ENCODE measurements at regions not wholly inside any gene's neighbourhood (a gene's known extent, or its start where the extent isn't known, plus 50 kb on each side); places are given as distances from the start of the nearest gene placed in this dataset.

GRCh38 chr2:186101616-186102015 is 363.0 kb downstream of the FSIP2 start:
- Histone ChIP-seq H3K27me3 (no peaks in the 10 kb centered on the region), H3K4me1 (no peaks in the 10 kb centered on the region), H3K4me3 (ENCODE audit: low read depth, low read length) (no peak overlapping the region), H3K36me3 (no peaks in the 10 kb centered on the region), H3K9me3 (no peaks in the 10 kb centered on the region)
- DNase-seq = no peak
- no peak for TF ChIP-seq CTCF (IDR thresholded peaks at IDR 0.05; ENCODE audit: low read depth, low read length)

- H3K27me3 ChIP-seq = no peaks in the 10 kb centered on the region
- H3K4me1 ChIP-seq = no peaks in the 10 kb centered on the region
- TF ChIP-seq CTCF (IDR thresholded peaks at IDR 0.05; ENCODE audit: low read depth, low read length) = no peak
- no peak overlapping the region for H3K4me3 ChIP-seq (ENCODE audit: low read depth, low read length)
- no peaks in the 10 kb centered on the region for H3K36me3 ChIP-seq
- DNase-seq = no peak
- no peaks in the 10 kb centered on the region for H3K9me3 ChIP-seq
Observed at GRCh38 chr2:186103276-186103675, 364.7 kb downstream of the FSIP2 start.

GRCh38 chr2:186105016-186105724 is 366.6 kb downstream of the FSIP2 start:
- Histone ChIP-seq H3K36me3 (no peaks in the 10 kb centered on the region), H3K4me3 (ENCODE audit: low read depth, low read length) (no peak overlapping the region), H3K4me1 (no peaks in the 10 kb centered on the region), H3K9me3 (no peaks in the 10 kb centered on the region), H3K27me3 (no peaks in the 10 kb centered on the region)
- DNase-seq = no peak
- TF ChIP-seq CTCF (IDR thresholded peaks at IDR 0.05; ENCODE audit: low read depth, low read length) = no peak

- H3K4me1 ChIP-seq = no peaks in the 10 kb centered on the region
- no peaks in the 10 kb centered on the region for H3K27me3 ChIP-seq
- no peaks in the 10 kb centered on the region for H3K9me3 ChIP-seq
- H3K4me3 ChIP-seq (ENCODE audit: low read depth, low read length) = no peak overlapping the region
- H3K36me3 ChIP-seq = no peaks in the 10 kb centered on the region
- DNase-seq = no peak
- no peak for TF ChIP-seq CTCF (IDR thresholded peaks at IDR 0.05; ENCODE audit: low read depth, low read length)
Observed at GRCh38 chr2:186108470-186108869, 369.9 kb downstream of the FSIP2 start.

GRCh38 chr2:186113284-186113683 is 372.8 kb upstream of the ZC3H15 start:
- Histone ChIP-seq H3K4me1 (no peaks in the 10 kb centered on the region), H3K4me3 (ENCODE audit: low read depth, low read length) (no peak overlapping the region), H3K27me3 (no peaks in the 10 kb centered on the region), H3K36me3 (no peaks in the 10 kb centered on the region), H3K9me3 (no peaks in the 10 kb centered on the region)
- no peak for DNase-seq
- no peak for TF ChIP-seq CTCF (IDR thresholded peaks at IDR 0.05; ENCODE audit: low read depth, low read length)

GRCh38 chr2:186125156-186125555 is 360.9 kb upstream of the ZC3H15 start:
- no peaks in the 10 kb centered on the region for H3K36me3 ChIP-seq
- no peak for DNase-seq
- H3K4me3 ChIP-seq (ENCODE audit: low read depth, low read length) = no peak overlapping the region
- H3K27me3 ChIP-seq = no peaks in the 10 kb centered on the region
- H3K9me3 ChIP-seq = no peaks in the 10 kb centered on the region
- no peaks in the 10 kb centered on the region for H3K4me1 ChIP-seq
- TF ChIP-seq CTCF (IDR thresholded peaks at IDR 0.05; ENCODE audit: low read depth, low read length) = no peak

Data from BE2C (cell line).